ENCODE measurements at regions not wholly inside any gene's neighbourhood (a gene's known extent, or its start where the extent isn't known, plus 50 kb on each side); places are given as distances from the start of the nearest gene placed in this dataset.

- intact Hi-C loops (cut with DNase I, micrococcal nuclease): no loop called here
- Mint-ChIP-seq H3K9me3 (no peaks in the 10 kb centered on the region), H3K4me3 (no peak overlapping the region), H3K27me3 (no peaks in the 10 kb centered on the region), H3K4me1 (ENCODE audit: low read depth) (no peaks in the 10 kb centered on the region), H3K27ac (no peak overlapping the region), H3K36me3 (ENCODE audit: low read depth) (no peaks in the 10 kb centered on the region)
- POLR2A ChIA-PET: no interaction called here
- no peaks in the 10 kb centered on the region for H3K4me1 ChIP-seq (ENCODE audit: insufficient read depth, low read length)
- H3K27me3 ChIP-seq (ENCODE audit: control insufficient read depth in 1 of 2, insufficient read depth in 2 of 2, low read length in 2 of 2): no peaks in the 10 kb centered on the region
- DNase-seq: no peak
- ATAC-seq (ENCODE audit: poor library complexity): no peak
- H3K27ac ChIP-seq (ENCODE audit: low read depth in 1 of 2, low read length in 2 of 2): no peak overlapping the region
- H3K4me3 ChIP-seq (ENCODE audit: low read length): no peak overlapping the region
- no peaks in the 10 kb centered on the region for H3K36me3 ChIP-seq (ENCODE audit: insufficient read depth, low read length)
- no peaks in the 10 kb centered on the region for H3K9me3 ChIP-seq (ENCODE audit: control insufficient read depth in 1 of 2, insufficient read depth in 1 of 2, low read length in 2 of 2)
- CTCF ChIA-PET: no interaction called here
- no peak for TF ChIP-seq CTCF (IDR thresholded peaks at IDR 0.05)
Observed at GRCh38 chr1:82421782-82422181, 621.0 kb downstream of the ADGRL2 start.

DNA sequence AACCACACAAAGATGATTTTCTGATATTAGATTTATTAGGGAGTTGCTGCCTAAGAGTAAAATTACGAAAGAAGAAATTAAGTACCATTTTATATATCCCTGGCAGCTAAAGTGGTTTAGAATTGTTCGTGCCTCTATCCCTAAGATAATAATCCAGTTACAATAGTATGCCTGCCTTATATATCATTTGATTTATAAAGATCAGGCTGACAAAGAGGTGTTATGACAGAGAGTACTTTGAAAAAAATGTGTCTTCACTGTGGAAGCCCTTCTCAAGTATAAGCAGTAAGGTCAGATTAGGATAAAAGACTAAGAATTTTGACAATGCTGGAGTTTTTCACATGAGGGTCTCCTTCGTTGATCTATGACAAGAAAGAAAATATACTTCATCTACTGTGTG is 619.9 kb downstream of the ADGRL2 start:
- Mint-ChIP-seq H3K27ac (no peak overlapping the region), H3K4me3 (no peak overlapping the region), H3K36me3 (ENCODE audit: low read depth) (no peaks in the 10 kb centered on the region), H3K9me3 (peaks cover 3% of the 10 kb centered on the region), H3K27me3 (no peaks in the 10 kb centered on the region), H3K4me1 (ENCODE audit: low read depth) (no peaks in the 10 kb centered on the region)
- DNase-seq (no peak), ATAC-seq (ENCODE audit: poor library complexity) (no peak)
- H3K27ac ChIP-seq (ENCODE audit: low read depth in 1 of 2, low read length in 2 of 2): no peak overlapping the region
- H3K9me3 ChIP-seq (ENCODE audit: control insufficient read depth in 1 of 2, insufficient read depth in 1 of 2, low read length in 2 of 2): no peaks in the 10 kb centered on the region
- H3K4me1 ChIP-seq (ENCODE audit: insufficient read depth, low read length): no peaks in the 10 kb centered on the region
- no peak overlapping the region for H3K4me3 ChIP-seq (ENCODE audit: low read length)
- POLR2A ChIA-PET: no interaction called here
- no peaks in the 10 kb centered on the region for H3K27me3 ChIP-seq (ENCODE audit: control insufficient read depth in 1 of 2, insufficient read depth in 2 of 2, low read length in 2 of 2)
- no peaks in the 10 kb centered on the region for H3K36me3 ChIP-seq (ENCODE audit: insufficient read depth, low read length)
- CTCF ChIA-PET: no interaction called here
- intact Hi-C loops (cut with DNase I, micrococcal nuclease): no loop called here
- no peak for TF ChIP-seq CTCF (IDR thresholded peaks at IDR 0.05)

GRCh38 chr1:82411605-82412004 is 610.9 kb downstream of the ADGRL2 start:
- ChIA-PET CTCF (no interaction called here), POLR2A (no interaction called here)
- Mint-ChIP-seq H3K27me3 (no peaks in the 10 kb centered on the region), H3K4me3 (no peak overlapping the region), H3K27ac (no peak overlapping the region), H3K4me1 (ENCODE audit: low read depth) (no peaks in the 10 kb centered on the region), H3K9me3 (peaks cover 3% of the 10 kb centered on the region), H3K36me3 (ENCODE audit: low read depth) (no peaks in the 10 kb centered on the region)
- Histone ChIP-seq H3K9me3 (ENCODE audit: control insufficient read depth in 1 of 2, insufficient read depth in 1 of 2, low read length in 2 of 2) (no peaks in the 10 kb centered on the region), H3K4me1 (ENCODE audit: insufficient read depth, low read length) (no peaks in the 10 kb centered on the region), H3K4me3 (ENCODE audit: low read length) (no peak overlapping the region), H3K27me3 (ENCODE audit: control insufficient read depth in 1 of 2, insufficient read depth in 2 of 2, low read length in 2 of 2) (no peaks in the 10 kb centered on the region), H3K27ac (ENCODE audit: low read depth in 1 of 2, low read length in 2 of 2) (no peak overlapping the region), H3K36me3 (ENCODE audit: insufficient read depth, low read length) (no peaks in the 10 kb centered on the region)
- DNase-seq (no peak), ATAC-seq (ENCODE audit: poor library complexity) (no peak)
- intact Hi-C loops (cut with DNase I, micrococcal nuclease): no loop called here
- TF ChIP-seq CTCF (IDR thresholded peaks at IDR 0.05): no peak
